ENCODE measurements at regions not wholly inside any gene's neighbourhood (a gene's known extent, or its start where the extent isn't known, plus 50 kb on each side); places are given as distances from the start of the nearest gene placed in this dataset.
A peak's percentile ranks its signal among the peaks of the same experiment; 100 is the strongest.

DNA sequence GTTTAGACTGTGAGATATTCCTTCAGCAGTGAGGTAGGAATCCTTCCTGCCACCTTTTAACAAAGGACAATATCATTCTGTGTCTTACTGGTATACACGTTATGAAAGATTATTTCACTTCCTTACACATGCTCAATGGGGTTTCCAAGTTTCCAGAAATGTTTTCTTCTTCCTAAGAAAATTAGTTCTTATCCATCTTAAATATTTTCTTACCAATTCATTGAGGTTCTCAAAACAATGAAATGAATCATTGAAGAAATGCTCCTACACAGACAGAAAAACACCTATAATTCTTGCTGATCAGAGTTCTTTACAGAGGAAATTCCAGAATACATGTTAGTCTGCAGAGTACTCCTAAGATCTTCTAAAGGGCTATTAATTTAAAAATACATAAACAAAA lies 51.4 kb upstream of the SEC61G start:
- Histone ChIP-seq H3K27ac (peak overlapping the region; percentile 56), H3K36me3 (no peaks in the 10 kb centered on the region), H3K4me1 (replicated peaks) (peaks cover 28% of the 10 kb centered on the region), H3K27me3 (replicated peaks) (no peaks in the 10 kb centered on the region), H3K9me3 (replicated peaks) (no peaks in the 10 kb centered on the region), H3K4me3 (no peak overlapping the region)
- no peak for DNase-seq (ENCODE audit: low read depth in 1 of 2, low spot score in 2 of 2)

DNA sequence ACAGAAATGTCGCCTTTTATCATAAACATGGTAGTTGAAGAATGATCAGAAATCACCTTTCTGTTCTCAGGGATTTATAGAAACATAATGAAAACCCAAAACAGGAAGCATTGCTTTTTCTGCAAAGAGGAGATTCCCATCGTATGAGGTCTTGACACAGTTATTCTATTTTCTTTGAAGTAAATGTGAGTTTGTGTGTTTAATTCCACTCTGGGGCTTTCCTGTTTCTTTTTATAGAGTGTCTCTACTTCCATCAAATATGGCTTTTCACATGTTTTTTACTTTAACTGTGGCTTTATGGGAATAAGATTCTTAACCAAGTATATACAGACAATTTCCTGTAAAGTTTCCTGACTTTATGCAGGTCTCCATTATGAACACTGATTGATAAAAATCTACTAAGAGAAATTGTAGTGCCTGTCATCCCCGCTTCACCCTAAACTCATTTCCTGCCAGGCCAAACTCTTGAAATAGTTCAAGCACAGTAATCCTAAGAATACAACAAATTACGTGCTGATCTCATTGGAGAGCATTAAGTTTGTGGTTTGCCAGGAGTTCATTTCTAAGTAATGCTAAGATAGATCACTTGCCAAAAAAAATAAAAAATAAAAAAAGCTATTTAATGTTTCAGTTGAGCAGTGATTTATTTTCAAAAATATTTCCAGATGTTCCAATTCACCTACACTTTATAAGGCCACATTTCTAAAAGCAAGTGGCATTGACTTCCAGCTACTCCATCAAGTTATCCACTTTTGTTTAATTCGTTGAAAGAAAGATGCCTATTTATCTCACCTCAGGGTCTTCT lies 52.2 kb upstream of the SEC61G start:
- DNase-seq (ENCODE audit: low read depth in 1 of 2, low spot score in 2 of 2), result peak in 1 of 2 experiments; percentile 58
- H3K27ac ChIP-seq, result peak overlapping the region; percentile 56
- H3K4me3 ChIP-seq, result no peak overlapping the region

DNA sequence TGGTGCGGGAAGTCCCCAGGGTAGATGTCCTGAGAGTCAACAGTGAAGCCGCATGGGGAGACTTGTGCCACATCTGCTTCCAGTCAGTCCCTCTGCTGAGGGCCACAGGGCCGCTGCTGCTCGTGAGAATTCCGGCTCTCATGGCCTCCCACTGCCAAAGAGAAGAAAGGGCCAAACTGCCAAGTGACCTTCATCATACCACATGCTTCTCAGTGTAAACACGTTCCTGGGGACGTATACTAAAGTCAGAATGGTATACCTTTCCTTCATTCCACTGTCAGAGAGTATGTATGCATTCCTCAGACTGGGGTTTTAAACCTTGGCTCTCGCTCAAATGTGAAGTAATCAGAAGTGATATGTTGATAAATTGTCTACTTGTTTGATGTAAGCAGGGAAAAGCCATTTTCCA lies 52.8 kb upstream of the SEC61G start:
- no peak for DNase-seq (ENCODE audit: low read depth in 1 of 2, low spot score in 2 of 2)
- Histone ChIP-seq H3K36me3 (no peaks in the 10 kb centered on the region), H3K9me3 (replicated peaks) (no peaks in the 10 kb centered on the region), H3K4me1 (replicated peaks) (peaks cover 23% of the 10 kb centered on the region), H3K27me3 (replicated peaks) (no peaks in the 10 kb centered on the region), H3K4me3 (no peak overlapping the region), H3K27ac (peak overlapping the region; percentile 56)

More for the DNA sequence above, 52.2 kb upstream of the SEC61G start:
- Histone ChIP-seq H3K9me3 (replicated peaks) (no peaks in the 10 kb centered on the region), H3K36me3 (no peaks in the 10 kb centered on the region), H3K4me1 (replicated peaks) (peaks cover 28% of the 10 kb centered on the region), H3K27me3 (replicated peaks) (no peaks in the 10 kb centered on the region)

DNA sequence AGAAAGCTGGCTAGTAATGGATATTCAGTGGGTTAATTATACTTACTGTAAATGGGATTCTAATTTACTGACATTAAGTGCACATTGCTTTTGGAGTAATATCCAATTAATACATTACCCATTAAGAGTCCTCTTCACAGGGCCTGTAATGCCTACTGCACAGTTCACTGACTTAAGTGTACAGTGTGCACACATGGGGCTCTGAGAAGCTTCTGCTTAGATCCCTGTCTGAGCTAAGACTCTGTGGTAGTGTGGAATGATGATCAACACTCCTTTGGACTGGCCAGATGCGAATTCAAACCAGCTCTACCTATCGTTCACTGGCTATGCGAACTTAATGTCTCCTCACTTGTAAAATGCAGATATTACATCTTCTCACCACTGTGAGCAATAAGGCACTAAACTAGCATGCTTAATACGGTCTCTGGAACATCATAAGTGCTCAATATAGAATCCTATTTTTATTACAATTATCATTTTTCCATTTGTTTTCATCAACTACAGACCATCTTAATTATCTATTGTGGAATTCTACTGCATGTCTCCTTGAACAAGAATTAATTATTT lies 53.8 kb upstream of the SEC61G start:
- Histone ChIP-seq H3K4me1 (replicated peaks) (peaks cover 23% of the 10 kb centered on the region), H3K36me3 (no peaks in the 10 kb centered on the region), H3K9me3 (replicated peaks) (no peaks in the 10 kb centered on the region), H3K27ac (no peak overlapping the region), H3K4me3 (no peak overlapping the region), H3K27me3 (replicated peaks) (no peaks in the 10 kb centered on the region)
- no peak for DNase-seq (ENCODE audit: low read depth in 1 of 2, low spot score in 2 of 2)

DNA sequence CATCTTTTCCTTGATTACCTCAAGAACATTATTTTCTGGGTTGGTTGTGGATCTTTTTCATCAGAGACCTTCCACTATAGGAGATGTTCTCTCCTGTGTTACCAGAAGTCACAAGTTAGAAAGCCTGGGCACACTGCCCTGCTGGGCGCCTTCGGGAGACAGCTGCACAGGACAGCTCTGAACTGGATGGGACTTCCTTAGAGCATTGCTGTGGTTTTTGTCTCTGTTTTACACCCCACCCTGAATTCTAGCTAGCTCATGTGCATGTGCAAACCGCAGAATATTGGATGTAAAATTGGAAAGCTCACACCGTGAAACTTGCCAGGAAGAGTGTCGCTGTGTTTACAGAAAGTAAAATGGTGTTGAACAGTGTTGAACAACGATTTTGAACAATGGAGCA lies 54.4 kb upstream of the SEC61G start:
- no peak overlapping the region for H3K27ac ChIP-seq
- H3K4me3 ChIP-seq, result no peak overlapping the region
- H3K9me3 ChIP-seq (replicated peaks), result no peaks in the 10 kb centered on the region
- DNase-seq (ENCODE audit: low read depth in 1 of 2, low spot score in 2 of 2), result no peak
- peaks cover 23% of the 10 kb centered on the region for H3K4me1 ChIP-seq (replicated peaks)
- no peaks in the 10 kb centered on the region for H3K27me3 ChIP-seq (replicated peaks)
- H3K36me3 ChIP-seq, result no peaks in the 10 kb centered on the region

DNA sequence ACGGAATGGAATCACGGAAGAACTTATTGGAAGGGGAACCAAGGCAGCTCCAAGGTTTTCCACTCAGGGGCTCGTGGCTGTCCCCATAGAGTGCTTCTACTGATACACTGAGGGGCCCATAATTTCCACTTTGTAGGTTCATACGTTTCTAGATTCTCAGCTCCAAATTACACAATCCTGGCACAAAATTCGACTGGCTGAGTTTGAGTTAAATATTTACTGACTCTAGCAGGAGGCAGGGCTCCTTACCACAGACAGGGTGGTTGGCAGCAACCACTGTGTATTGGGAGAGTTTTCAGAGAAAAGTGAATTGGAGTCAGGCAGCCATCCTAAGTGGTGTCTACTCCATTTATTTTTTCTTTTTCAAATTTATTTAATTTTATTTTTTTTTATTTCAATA lies 55.4 kb upstream of the SEC61G start:
- no peak for DNase-seq (ENCODE audit: low read depth in 1 of 2, low spot score in 2 of 2)
- no peaks in the 10 kb centered on the region for H3K9me3 ChIP-seq (replicated peaks)
- H3K4me3 ChIP-seq, result no peak overlapping the region
- H3K4me1 ChIP-seq (replicated peaks), result peaks cover 23% of the 10 kb centered on the region
- H3K27ac ChIP-seq, result no peak overlapping the region
- H3K27me3 ChIP-seq (replicated peaks), result no peaks in the 10 kb centered on the region
- no peaks in the 10 kb centered on the region for H3K36me3 ChIP-seq

DNA sequence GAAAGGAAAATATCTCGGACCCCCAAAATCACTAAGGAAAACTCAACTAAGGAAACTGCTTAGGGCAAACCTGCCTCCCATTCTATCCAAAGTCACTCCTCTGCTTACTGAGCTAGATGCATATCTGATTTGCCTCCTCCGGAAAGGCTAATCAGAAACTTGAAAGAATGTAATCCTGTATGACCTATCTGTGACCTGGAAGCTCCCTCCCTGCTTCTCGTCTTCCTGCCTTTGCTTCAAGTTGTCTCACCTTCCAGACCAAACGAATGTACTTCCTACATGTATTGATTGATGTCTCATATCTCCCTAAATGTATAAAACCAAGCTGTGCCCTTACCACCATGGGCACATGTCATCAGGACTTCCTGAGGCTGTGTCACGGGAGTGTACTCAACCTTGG lies 58.1 kb upstream of the SEC61G start:
- Histone ChIP-seq H3K9me3 (replicated peaks) (no peaks in the 10 kb centered on the region), H3K27ac (no peak overlapping the region), H3K4me1 (replicated peaks) (peaks cover under 1% of the 10 kb centered on the region), H3K4me3 (no peak overlapping the region), H3K27me3 (replicated peaks) (no peaks in the 10 kb centered on the region), H3K36me3 (no peaks in the 10 kb centered on the region)
- DNase-seq (ENCODE audit: low read depth in 1 of 2, low spot score in 2 of 2), result no peak

DNA sequence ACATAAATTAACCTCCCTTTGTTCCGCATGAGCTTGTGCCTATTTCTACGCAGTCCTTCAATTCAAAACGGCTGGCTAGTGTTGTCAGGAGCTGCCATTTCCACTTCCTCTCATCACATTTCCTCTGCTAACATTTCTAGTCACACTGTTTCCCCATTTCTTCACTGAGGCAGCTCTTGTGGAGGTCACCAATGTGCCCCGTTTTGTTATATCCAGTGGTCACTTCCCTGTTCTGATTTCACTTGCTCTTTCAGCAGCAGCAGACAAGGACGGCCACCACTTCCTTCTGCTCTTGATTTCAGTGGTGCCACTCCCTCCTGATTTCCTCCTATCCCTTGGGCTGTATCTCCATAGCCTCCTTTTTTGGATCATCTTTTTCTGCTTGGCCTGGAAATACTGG lies 64.8 kb upstream of the SEC61G start:
- no peak for DNase-seq (ENCODE audit: low read depth in 1 of 2, low spot score in 2 of 2)
- H3K36me3 ChIP-seq, result no peaks in the 10 kb centered on the region
- no peaks in the 10 kb centered on the region for H3K9me3 ChIP-seq (replicated peaks)
- H3K4me3 ChIP-seq, result no peak overlapping the region
- H3K27ac ChIP-seq, result no peak overlapping the region
- no peaks in the 10 kb centered on the region for H3K27me3 ChIP-seq (replicated peaks)
- H3K4me1 ChIP-seq (replicated peaks), result no peaks in the 10 kb centered on the region

DNA sequence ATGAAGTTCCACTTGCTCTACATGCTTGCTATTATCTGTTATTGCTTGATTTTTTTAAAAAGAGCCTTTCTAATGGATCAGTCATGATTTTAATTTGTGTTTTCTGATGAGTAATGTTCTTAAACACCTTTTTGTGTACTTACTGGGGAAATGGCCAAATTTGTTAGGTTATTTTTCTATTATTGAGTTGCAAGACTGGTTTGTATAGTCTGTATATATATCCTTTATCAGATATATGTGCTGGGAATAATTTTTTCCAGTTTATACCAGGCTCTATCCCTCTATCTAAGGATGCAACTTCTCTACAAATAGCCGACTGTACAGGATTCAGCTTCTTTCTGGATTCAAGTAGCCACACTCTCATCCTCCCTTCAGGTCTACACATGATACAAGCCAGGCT lies 65.6 kb upstream of the SEC61G start:
- DNase-seq (ENCODE audit: low read depth in 1 of 2, low spot score in 2 of 2), result no peak
- Histone ChIP-seq H3K27me3 (replicated peaks) (no peaks in the 10 kb centered on the region), H3K4me1 (replicated peaks) (no peaks in the 10 kb centered on the region), H3K9me3 (replicated peaks) (no peaks in the 10 kb centered on the region), H3K36me3 (no peaks in the 10 kb centered on the region), H3K27ac (no peak overlapping the region), H3K4me3 (no peak overlapping the region)

DNA sequence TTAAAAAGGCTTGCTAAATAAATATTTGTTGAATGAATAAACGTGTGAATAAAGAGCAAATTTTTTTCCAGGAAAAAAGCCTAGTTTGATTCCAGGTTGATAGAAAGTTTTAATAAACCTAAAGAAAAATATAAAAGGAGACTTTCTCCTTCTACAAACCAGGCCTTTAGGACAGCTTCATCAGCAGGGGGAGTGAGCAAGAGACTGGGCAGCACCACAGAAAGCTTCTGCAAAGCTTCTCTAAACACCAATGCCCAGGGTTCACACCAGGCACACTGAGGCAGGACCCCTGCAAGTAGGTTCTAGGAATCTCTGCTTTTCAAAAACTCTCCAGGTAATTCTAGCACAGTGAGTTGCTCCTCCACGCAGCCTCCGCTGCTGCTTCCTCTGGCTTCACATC lies 66.4 kb upstream of the SEC61G start:
- Histone ChIP-seq H3K9me3 (replicated peaks) (no peaks in the 10 kb centered on the region), H3K27me3 (replicated peaks) (no peaks in the 10 kb centered on the region), H3K4me1 (replicated peaks) (no peaks in the 10 kb centered on the region; the same call in 1 of the 2 replicates), H3K36me3 (no peaks in the 10 kb centered on the region), H3K4me3 (no peak overlapping the region), H3K27ac (no peak overlapping the region)
- DNase-seq (ENCODE audit: low read depth in 1 of 2, low spot score in 2 of 2), result no peak

DNA sequence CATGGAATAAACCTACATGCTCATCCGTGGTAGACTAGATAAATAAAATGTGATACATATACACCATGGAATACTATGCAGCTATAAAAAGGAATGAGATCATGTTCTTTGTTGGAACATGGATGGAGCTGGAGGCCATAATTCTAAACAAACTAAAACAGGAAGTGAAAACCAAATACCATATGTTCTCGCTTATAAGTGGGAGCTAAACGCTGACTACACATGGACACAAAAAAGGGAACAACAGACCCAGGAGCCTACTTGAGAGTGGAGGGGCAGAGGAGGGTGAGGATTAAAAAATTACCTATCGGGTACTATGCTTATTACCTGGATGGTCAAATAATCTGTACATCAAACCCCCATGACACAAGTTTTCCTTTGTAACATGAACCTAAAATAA lies 68.7 kb upstream of the SEC61G start:
- no peak for DNase-seq (ENCODE audit: low read depth in 1 of 2, low spot score in 2 of 2)
- no peak overlapping the region for H3K4me3 ChIP-seq
- H3K9me3 ChIP-seq (replicated peaks), result no peaks in the 10 kb centered on the region
- H3K27ac ChIP-seq, result no peak overlapping the region
- no peaks in the 10 kb centered on the region for H3K27me3 ChIP-seq (replicated peaks)
- H3K36me3 ChIP-seq, result no peaks in the 10 kb centered on the region
- peaks cover 19% of the 10 kb centered on the region for H3K4me1 ChIP-seq (replicated peaks)

DNA sequence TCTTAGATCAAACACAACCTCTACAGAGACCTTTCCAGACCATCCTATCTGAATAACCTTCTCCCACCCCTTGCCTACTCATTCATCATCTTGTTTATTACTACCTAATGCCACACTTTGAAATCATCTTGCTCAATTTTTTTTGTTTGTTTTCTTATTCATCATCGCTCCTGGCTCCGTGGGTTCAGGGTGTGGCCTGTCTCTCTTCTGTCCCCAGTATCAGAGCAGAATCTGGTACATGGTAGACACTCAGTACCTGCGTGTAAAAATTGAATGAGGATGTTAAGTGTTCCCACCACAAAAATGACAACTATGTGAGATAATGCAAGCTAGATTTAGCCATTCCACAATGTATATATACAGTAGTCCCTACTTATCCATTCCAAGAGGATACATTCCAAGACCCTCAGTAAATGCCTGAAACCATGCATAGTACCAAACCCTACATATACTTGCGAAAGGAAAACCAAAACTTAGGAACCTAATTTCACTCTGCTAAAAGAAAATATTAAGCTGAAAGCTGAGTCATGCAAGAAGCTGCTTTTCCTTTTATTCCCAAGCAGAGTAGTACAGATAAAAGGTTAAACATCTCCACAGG lies 72.1 kb upstream of the SEC61G start:
- peak in 1 of 2 experiments; percentile 74 for DNase-seq (ENCODE audit: low read depth in 1 of 2, low spot score in 2 of 2)
- Histone ChIP-seq H3K27ac (peak overlapping the region; percentile 57), H3K36me3 (no peaks in the 10 kb centered on the region), H3K9me3 (replicated peaks) (no peaks in the 10 kb centered on the region), H3K27me3 (replicated peaks) (no peaks in the 10 kb centered on the region), H3K4me1 (replicated peaks) (peaks cover 19% of the 10 kb centered on the region), H3K4me3 (no peak overlapping the region)

DNA sequence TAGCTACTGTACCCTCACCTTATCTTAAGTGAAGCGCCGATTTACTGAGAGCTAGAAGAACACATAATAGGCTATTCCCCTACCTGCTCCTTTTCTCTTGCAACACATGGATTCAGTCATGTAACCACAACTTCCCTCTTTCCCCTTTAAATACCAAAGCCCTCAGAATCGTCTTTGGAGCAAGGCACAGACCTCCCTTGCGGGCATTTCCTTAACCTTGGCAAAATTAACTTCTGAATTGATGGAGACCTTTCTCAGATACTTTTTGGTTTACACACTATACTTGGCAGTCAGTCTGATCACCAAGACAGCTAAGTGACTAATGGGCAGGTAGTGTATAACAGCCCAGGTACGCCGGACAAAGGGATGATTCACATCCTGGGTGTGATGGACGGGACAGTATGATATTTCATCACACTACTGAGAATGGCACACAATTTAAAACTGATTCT lies 72.7 kb upstream of the SEC61G start:
- H3K36me3 ChIP-seq, result no peaks in the 10 kb centered on the region
- peaks cover 19% of the 10 kb centered on the region for H3K4me1 ChIP-seq (replicated peaks)
- no peaks in the 10 kb centered on the region for H3K9me3 ChIP-seq (replicated peaks)
- H3K27me3 ChIP-seq (replicated peaks), result no peaks in the 10 kb centered on the region
- no peak overlapping the region for H3K4me3 ChIP-seq
- H3K27ac ChIP-seq, result peak overlapping the region; percentile 57
- no peak for DNase-seq (ENCODE audit: low read depth in 1 of 2, low spot score in 2 of 2)

DNA sequence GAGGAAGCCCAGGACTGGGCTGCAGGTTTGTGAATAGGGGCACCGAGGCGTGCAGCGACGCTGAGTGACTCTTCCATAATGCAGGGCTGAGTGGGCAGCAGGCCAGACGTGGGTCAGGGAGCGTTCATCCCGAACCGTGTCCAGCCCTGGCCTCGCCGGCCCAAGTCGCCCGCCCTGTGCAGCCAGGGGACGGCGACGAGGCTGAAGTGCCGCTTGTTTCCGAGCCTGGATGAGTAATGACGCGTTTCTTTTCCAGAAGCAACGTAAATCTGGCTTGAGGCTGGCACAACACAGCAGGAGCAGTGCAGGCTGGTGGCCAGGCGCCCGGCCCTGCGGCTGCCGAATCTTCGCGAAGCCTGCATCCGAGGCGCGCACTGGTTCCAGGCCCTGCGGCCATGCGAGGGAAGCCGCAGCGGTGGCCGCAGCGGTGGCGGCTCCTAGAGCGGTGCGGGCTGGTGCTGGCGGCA lies 74.0 kb upstream of the SEC61G start:
- Histone ChIP-seq H3K27ac (no peak overlapping the region), H3K36me3 (no peaks in the 10 kb centered on the region), H3K9me3 (replicated peaks) (no peaks in the 10 kb centered on the region), H3K4me1 (replicated peaks) (peaks cover 19% of the 10 kb centered on the region), H3K4me3 (no peak overlapping the region), H3K27me3 (replicated peaks) (no peaks in the 10 kb centered on the region)
- DNase-seq (ENCODE audit: low read depth in 1 of 2, low spot score in 2 of 2), result no peak
